ENCODE measurements at regions not wholly inside any gene's neighbourhood (a gene's known extent, or its start where the extent isn't known, plus 50 kb on each side); places are given as distances from the start of the nearest gene placed in this dataset.

- TF ChIP-seq CTCF (IDR thresholded peaks at IDR 0.05; ENCODE audit: extremely low read depth in 1 of 2, insufficient read depth in 1 of 2, low read depth in 1 of 2, low read length in 2 of 2), result no peak
- no peak for TF ChIP-seq POLR2A (IDR thresholded peaks at IDR 0.05; ENCODE audit: low read depth, low read length)
- no peak for TF ChIP-seq POLR2AphosphoS5 (IDR thresholded peaks at IDR 0.05; ENCODE audit: insufficient read depth, low read depth, low read length)
- TF ChIP-seq MAX (IDR thresholded peaks at IDR 0.05; ENCODE audit: insufficient read depth, insufficient read length), result no peak
- TF ChIP-seq JUN (IDR thresholded peaks at IDR 0.05; ENCODE audit: borderline replicate concordance, insufficient read depth, insufficient read length, low read depth), result no peak
- TF ChIP-seq EZH2 (IDR thresholded peaks at IDR 0.05; ENCODE audit: borderline replicate concordance, low read depth, low read length, severe bottlenecking), result no peak
- TF ChIP-seq FOS (IDR thresholded peaks at IDR 0.05; ENCODE audit: borderline replicate concordance, insufficient read depth, low read length), result no peak
- TF ChIP-seq GATA2 (IDR thresholded peaks at IDR 0.05; ENCODE audit: insufficient read depth, insufficient read length, low read depth, low read length), result no peak
These were observed 72.7 kb downstream of the DYRK2 start for GRCh38 chr12:67721248-67721647.
